Stomach (tissue), 4 donors: ENCODE measurements at regions not wholly inside any gene's neighbourhood (a gene's known extent, or its start where the extent isn't known, plus 50 kb on each side); places are given as distances from the start of the nearest gene placed in this dataset.

Experiments used
- POLR2A ChIP-seq, 4 donors: fragments of 450-650 bp; IDR thresholded peaks; one replicate each; pipeline ENCODE4 v1.6.1; 2016; ENCODE audit warnings: antibody characterized with exemption in 4 of 4, control low read depth in 2 of 4, mild to moderate bottlenecking in 1 of 4, moderate library complexity in 1 of 4
- TF ChIP-seq, protein P1 (sequence below), 7 experiments: fragments of 450-650 bp in 4 of 7; fragments of 200-600 bp in 3 of 7; sonication (generic) in 3 of 7; IDR thresholded peaks; one replicate each; pipeline ENCODE4 v1.5.1; 2016 to 2019; ENCODE audit warnings: antibody characterized with exemption in 7 of 7, control low read depth in 2 of 7, mild to moderate bottlenecking in 1 of 7

GRCh38 chrX:22424122-22424915 lies 151.6 kb downstream of the CBLL2 start:
- TF ChIP-seq, protein P1, sequence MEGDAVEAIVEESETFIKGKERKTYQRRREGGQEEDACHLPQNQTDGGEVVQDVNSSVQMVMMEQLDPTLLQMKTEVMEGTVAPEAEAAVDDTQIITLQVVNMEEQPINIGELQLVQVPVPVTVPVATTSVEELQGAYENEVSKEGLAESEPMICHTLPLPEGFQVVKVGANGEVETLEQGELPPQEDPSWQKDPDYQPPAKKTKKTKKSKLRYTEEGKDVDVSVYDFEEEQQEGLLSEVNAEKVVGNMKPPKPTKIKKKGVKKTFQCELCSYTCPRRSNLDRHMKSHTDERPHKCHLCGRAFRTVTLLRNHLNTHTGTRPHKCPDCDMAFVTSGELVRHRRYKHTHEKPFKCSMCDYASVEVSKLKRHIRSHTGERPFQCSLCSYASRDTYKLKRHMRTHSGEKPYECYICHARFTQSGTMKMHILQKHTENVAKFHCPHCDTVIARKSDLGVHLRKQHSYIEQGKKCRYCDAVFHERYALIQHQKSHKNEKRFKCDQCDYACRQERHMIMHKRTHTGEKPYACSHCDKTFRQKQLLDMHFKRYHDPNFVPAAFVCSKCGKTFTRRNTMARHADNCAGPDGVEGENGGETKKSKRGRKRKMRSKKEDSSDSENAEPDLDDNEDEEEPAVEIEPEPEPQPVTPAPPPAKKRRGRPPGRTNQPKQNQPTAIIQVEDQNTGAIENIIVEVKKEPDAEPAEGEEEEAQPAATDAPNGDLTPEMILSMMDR (IDR thresholded peaks at IDR 0.05), result no peak
- TF ChIP-seq POLR2A (IDR thresholded peaks at IDR 0.05), result no peak
